NB4 (cell line): ENCODE measurements at regions not wholly inside any gene's neighbourhood (a gene's known extent, or its start where the extent isn't known, plus 50 kb on each side); places are given as distances from the start of the nearest gene placed in this dataset.

Experiments
- CTCF ChIP-seq: IDR thresholded peaks from one replicate; pipeline ENCODE4 v1.5.1; 2012; ENCODE audit warnings: low read depth, low read length
- MYC ChIP-seq: IDR thresholded peaks from 2 replicates; pipeline ENCODE4 v1.6.1; 2011; ENCODE audit warnings: low read depth, low read length
- POLR2A ChIP-seq: IDR thresholded peaks from 2 replicates; pipeline ENCODE4 v1.6.1; 2011; ENCODE audit warnings: mild to moderate bottlenecking; ENCODE audit not compliant: insufficient read length; ENCODE audit errors: extremely low read depth
- TF ChIP-seq, protein P1 (sequence below): IDR thresholded peaks from 2 replicates; pipeline ENCODE4 v1.6.1; 2011; ENCODE audit warnings: low read depth, low read length

DNA sequence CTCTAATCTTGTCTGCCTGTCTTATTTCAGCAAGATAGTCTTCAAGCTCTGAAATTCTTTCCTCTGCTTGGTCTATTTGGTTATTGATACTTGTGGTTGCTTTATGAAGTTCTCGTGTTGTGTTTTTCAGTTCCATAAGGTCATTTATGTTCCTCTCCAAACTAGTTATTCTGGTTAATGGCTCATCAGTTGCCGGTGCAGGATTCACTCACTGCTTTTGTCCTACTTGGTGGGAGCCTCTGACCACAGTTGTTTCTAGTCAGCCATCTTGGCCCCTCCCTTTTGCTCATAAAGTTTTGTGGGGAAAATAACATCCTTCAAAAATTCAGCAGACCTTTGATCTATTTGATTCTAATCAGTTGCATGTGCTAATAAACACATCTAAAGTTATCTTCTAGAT, 158.6 kb upstream of the PARD3B start:
- TF ChIP-seq CTCF (no peak), POLR2A (no peak), MYC (no peak)
- TF ChIP-seq, protein P1, sequence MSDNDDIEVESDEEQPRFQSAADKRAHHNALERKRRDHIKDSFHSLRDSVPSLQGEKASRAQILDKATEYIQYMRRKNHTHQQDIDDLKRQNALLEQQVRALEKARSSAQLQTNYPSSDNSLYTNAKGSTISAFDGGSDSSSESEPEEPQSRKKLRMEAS: no peak
